SU-DHL-6 (cell line): ENCODE measurements at regions not wholly inside any gene's neighbourhood (a gene's known extent, or its start where the extent isn't known, plus 50 kb on each side); places are given as distances from the start of the nearest gene placed in this dataset.

Experiments
- EZH2phosphoT487 ChIP-seq: fragments of 200-600 bp; sonication (generic), shearing (Covaris generic); conservative IDR thresholded peaks from 2 replicates; pipeline ENCODE4 v1.6.1; 2018; ENCODE audit warnings: mild to moderate bottlenecking, antibody characterized with exemption, low read length, moderate library complexity, mixed read lengths
- TF ChIP-seq, protein P1 (sequence below): fragments of 200-600 bp; sonication (generic); IDR thresholded peaks from one replicate; pipeline ENCODE4 v1.5.1; 2017; ENCODE audit warnings: antibody characterized with exemption, mild to moderate bottlenecking, low read length, moderate library complexity; ENCODE audit not compliant: insufficient read depth, poor library complexity, severe bottlenecking

DNA sequence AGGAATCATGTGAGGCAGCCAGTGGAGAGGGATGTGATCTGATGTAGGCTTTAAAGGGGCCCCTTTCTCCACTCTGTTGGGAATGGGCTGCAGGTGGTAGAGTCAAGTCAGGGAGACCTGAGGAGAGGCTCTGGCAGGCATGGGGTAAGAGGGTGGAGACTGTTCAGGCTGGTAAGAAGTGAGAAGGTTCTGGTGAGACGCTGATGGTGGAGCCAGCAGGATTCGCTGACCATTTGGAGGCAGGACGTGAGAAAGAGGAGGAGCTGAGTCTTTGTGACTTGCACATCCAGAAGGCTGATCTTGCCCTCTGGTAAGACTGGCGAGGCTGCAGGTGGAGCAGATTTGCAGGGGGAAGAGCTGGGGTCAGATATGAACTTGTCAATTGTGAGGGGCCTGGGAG lies 248.0 kb downstream of the NSG2 start:
- TF ChIP-seq EZH2phosphoT487 = no peak
- TF ChIP-seq, protein P1, sequence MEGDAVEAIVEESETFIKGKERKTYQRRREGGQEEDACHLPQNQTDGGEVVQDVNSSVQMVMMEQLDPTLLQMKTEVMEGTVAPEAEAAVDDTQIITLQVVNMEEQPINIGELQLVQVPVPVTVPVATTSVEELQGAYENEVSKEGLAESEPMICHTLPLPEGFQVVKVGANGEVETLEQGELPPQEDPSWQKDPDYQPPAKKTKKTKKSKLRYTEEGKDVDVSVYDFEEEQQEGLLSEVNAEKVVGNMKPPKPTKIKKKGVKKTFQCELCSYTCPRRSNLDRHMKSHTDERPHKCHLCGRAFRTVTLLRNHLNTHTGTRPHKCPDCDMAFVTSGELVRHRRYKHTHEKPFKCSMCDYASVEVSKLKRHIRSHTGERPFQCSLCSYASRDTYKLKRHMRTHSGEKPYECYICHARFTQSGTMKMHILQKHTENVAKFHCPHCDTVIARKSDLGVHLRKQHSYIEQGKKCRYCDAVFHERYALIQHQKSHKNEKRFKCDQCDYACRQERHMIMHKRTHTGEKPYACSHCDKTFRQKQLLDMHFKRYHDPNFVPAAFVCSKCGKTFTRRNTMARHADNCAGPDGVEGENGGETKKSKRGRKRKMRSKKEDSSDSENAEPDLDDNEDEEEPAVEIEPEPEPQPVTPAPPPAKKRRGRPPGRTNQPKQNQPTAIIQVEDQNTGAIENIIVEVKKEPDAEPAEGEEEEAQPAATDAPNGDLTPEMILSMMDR = no peak
